Endothelial cell of umbilical vein (primary cell): ENCODE measurements at regions not wholly inside any gene's neighbourhood (a gene's known extent, or its start where the extent isn't known, plus 50 kb on each side); places are given as distances from the start of the nearest gene placed in this dataset.

Source experiments
- BruUV-seq: library from RNA; stranded (reverse); fragments of 400-500 nt; replicated peaks from 2 replicates; lab custom pipeline; 2021; lab: Mats Ljungman, UMichigan
- CTCF ChIA-PET: fragments of 300-600, 350-600 bp; sonication (Branson Sonifier 250); formaldehyde crosslinking; loops from one replicate; lab custom pipeline; 2021; ENCODE audit warnings: antibody characterized with exemption, inconsistent platforms; lab: Charles Lee
- POLR2A ChIA-PET: fragments of 300-600, 350-600 bp; sonication (Branson Sonifier 250); formaldehyde crosslinking; loops from one replicate; lab custom pipeline; 2021; ENCODE audit warnings: antibody characterized with exemption, inconsistent platforms; lab: Charles Lee
- DNase-seq: peaks from one replicate; pipeline ENCODE4 v3.0.0-alpha.2; 2011; ENCODE audit warnings: low read depth, low spot score
- FAIRE-seq: peaks from 2 replicates; lab custom pipeline; 2011; peaks lifted over from hg19 to GRCh38; lab: Jason Lieb, UNC
- H2AFZ ChIP-seq: 2 replicates; pipeline ENCODE4 v1.6.0; 2012; ENCODE audit warnings: low read depth, low read length, control low read depth, inconsistent platforms
- H3K27ac ChIP-seq: 2 replicates; pipeline ENCODE4 v1.5.1; 2011; ENCODE audit warnings: low read depth, mild to moderate bottlenecking, control low read depth, low read length, moderate library complexity; ENCODE audit not compliant: insufficient read depth
- H3K27me3 ChIP-seq, 2 experiments: 2 replicates each; pipeline versions ENCODE4 v1.6.0 to v1.6.1; 2011; ENCODE audit warnings: low read length in 2 of 2, mixed read lengths in 1 of 2; ENCODE audit not compliant: control insufficient read depth in 2 of 2, insufficient read depth in 2 of 2
- H3K36me3 ChIP-seq, 2 experiments: 2 replicates in 1 of 2; 3 replicates in 1 of 2; pipeline ENCODE4 v1.5.1; 2011; ENCODE audit warnings: low read length in 2 of 2, mild to moderate bottlenecking in 1 of 2, moderate library complexity in 1 of 2; ENCODE audit not compliant: control insufficient read depth in 2 of 2, insufficient read depth in 2 of 2; ENCODE audit errors: extremely low read depth in 1 of 2
- H3K4me1 ChIP-seq: 3 replicates; pipeline ENCODE4 v1.5.1; 2011; ENCODE audit warnings: mild to moderate bottlenecking, low read length; ENCODE audit not compliant: control insufficient read depth, insufficient read depth; ENCODE audit errors: extremely low read depth
- H3K4me2 ChIP-seq: 2 replicates; pipeline ENCODE4 v1.6.1; 2011; ENCODE audit warnings: low read length, control low read depth, mixed read lengths; ENCODE audit not compliant: insufficient read depth
- H3K4me3 ChIP-seq, 3 experiments: fragments of 200-600 bp in 1 of 3; sonication (generic), shearing (Covaris generic) in 1 of 3; replicated peaks in 1 of 3; 2 replicates each; pipeline ENCODE4 v1.5.1; 2011 to 2016; ENCODE audit warnings: control low read depth in 3 of 3, low read length in 3 of 3, mild to moderate bottlenecking in 2 of 3, inconsistent platforms in 1 of 3, low read depth in 1 of 3, moderate library complexity in 1 of 3; ENCODE audit not compliant: insufficient read depth in 1 of 3
- H3K79me2 ChIP-seq: 2 replicates; pipeline ENCODE4 v1.6.0; 2012; ENCODE audit warnings: low read length, inconsistent platforms; ENCODE audit not compliant: control insufficient read depth, insufficient read depth
- H3K9ac ChIP-seq: replicated peaks from 2 replicates; pipeline ENCODE3; 2011; ENCODE audit warnings: low read length, control low read depth; ENCODE audit not compliant: insufficient read depth; ENCODE audit errors: extremely low read depth
- H3K9me1 ChIP-seq: replicated peaks from 3 replicates; pipeline ENCODE4 v1.6.0; 2011; ENCODE audit warnings: mild to moderate bottlenecking, low read length; ENCODE audit not compliant: control insufficient read depth, insufficient read depth; ENCODE audit errors: extremely low read depth
- H3K9me3 ChIP-seq: replicated peaks from 2 replicates; pipeline ENCODE4 v1.5.1; 2012; ENCODE audit warnings: low read length, inconsistent platforms; ENCODE audit not compliant: control insufficient read depth, insufficient read depth
- H4K20me1 ChIP-seq: replicated peaks from 2 replicates; pipeline ENCODE3; 2011; ENCODE audit warnings: mild to moderate bottlenecking, low read length; ENCODE audit not compliant: control insufficient read depth, insufficient read depth; ENCODE audit errors: extremely low read depth
- CTCF ChIP-seq, 2 donors: IDR thresholded peaks; 1 replicate in 1 of 2; 2 replicates in 1 of 2; pipeline ENCODE4 v1.5.1; 2011; ENCODE audit warnings: low read length in 2 of 2, mild to moderate bottlenecking in 2 of 2, moderate library complexity in 2 of 2, control low read depth in 1 of 2, inconsistent platforms in 1 of 2, low read depth in 1 of 2; ENCODE audit not compliant: insufficient read depth in 1 of 2; ENCODE audit errors: extremely low read depth in 1 of 2
- EZH2 ChIP-seq: IDR thresholded peaks from 2 replicates; pipeline ENCODE4 v1.6.1; 2012; ENCODE audit warnings: borderline replicate concordance, low read depth, mild to moderate bottlenecking, moderate library complexity, low read length, inconsistent platforms; ENCODE audit not compliant: severe bottlenecking
- FOS ChIP-seq: IDR thresholded peaks from 2 replicates; pipeline ENCODE4 v1.6.1; 2011; ENCODE audit warnings: mild to moderate bottlenecking, low read length, moderate library complexity, borderline replicate concordance; ENCODE audit not compliant: insufficient read depth
- GATA2 ChIP-seq: IDR thresholded peaks from 2 replicates; pipeline ENCODE4 v1.7.0; 2011; ENCODE audit warnings: low read depth, mild to moderate bottlenecking, moderate library complexity, mixed read lengths, low read length; ENCODE audit not compliant: insufficient read length, insufficient read depth
- JUN ChIP-seq: IDR thresholded peaks from 2 replicates; pipeline ENCODE4 v1.6.1; 2011; ENCODE audit warnings: borderline replicate concordance, low read depth; ENCODE audit not compliant: insufficient read length, insufficient read depth
- MAX ChIP-seq: IDR thresholded peaks from 2 replicates; pipeline ENCODE4 v1.6.1; 2011; ENCODE audit not compliant: insufficient read depth, insufficient read length
- MYC ChIP-seq: IDR thresholded peaks from one replicate; pipeline ENCODE4 v1.6.1; 2011; ENCODE audit warnings: mild to moderate bottlenecking, low read depth, low read length
- POLR2A ChIP-seq: IDR thresholded peaks from 2 replicates; pipeline ENCODE4 v1.6.1; 2012; ENCODE audit warnings: low read depth, mild to moderate bottlenecking, control low read depth, low read length
- POLR2AphosphoS5 ChIP-seq: IDR thresholded peaks from 2 replicates; pipeline ENCODE4 v1.6.1; 2012; ENCODE audit warnings: low read depth, mild to moderate bottlenecking, control low read depth, low read length, moderate library complexity; ENCODE audit not compliant: insufficient read depth
- dilution Hi-C: fragments of 300-500 bp; cut with MboI; formaldehyde crosslinking; loops from one replicate; pipeline ENCODE4 v1.15.0; 2019; ENCODE audit warnings: low sequenced_read_pairs; ENCODE audit not compliant: extremely low pct_ligation_motif_present
- intact Hi-C: fragments of 100-400 bp; cut with micrococcal nuclease; formaldehyde crosslinking; loops from one replicate; pipeline ENCODE4 v1.10.0; 2022

- POLR2A ChIA-PET: no interaction called here
- H3K4me2 ChIP-seq: no peak overlapping the region
- no TSS peak for BruUV-seq
These were observed 227.8 kb upstream of the RBMS1 start for GRCh38 chr2:160721089-160722040.

More at GRCh38 chr2:160721089-160722040, 227.8 kb upstream of the RBMS1 start:
- no peak for TF ChIP-seq CTCF (IDR thresholded peaks at IDR 0.05; ENCODE audit: extremely low read depth in 1 of 2, insufficient read depth in 1 of 2, low read depth in 1 of 2, low read length in 2 of 2)
- TF ChIP-seq POLR2A: no peak
- no peak for TF ChIP-seq POLR2AphosphoS5
- no peak for TF ChIP-seq GATA2
- no peak for TF ChIP-seq FOS
- no peak for TF ChIP-seq EZH2
- TF ChIP-seq MYC: no peak
- no peak for TF ChIP-seq MAX
- no peak for TF ChIP-seq JUN
- Histone ChIP-seq H2AFZ (no peak overlapping the region), H3K27me3 (no peaks in the 10 kb centered on the region), H3K9ac (no peak overlapping the region), H3K4me1 (no peaks in the 10 kb centered on the region), H3K4me3 (no peak overlapping the region), H4K20me1 (no peaks in the 10 kb centered on the region), H3K9me1 (no peaks in the 10 kb centered on the region), H3K36me3 (no peaks in the 10 kb centered on the region), H3K79me2 (no peaks in the 10 kb centered on the region), H3K27ac (no peak overlapping the region), H3K9me3 (no peaks in the 10 kb centered on the region)
- FAIRE-seq (no peak), DNase-seq (no peak)
- dilution Hi-C loops: no loop called here
- intact Hi-C loops: no loop called here
- CTCF ChIA-PET: interaction anchor here (1.2 kb wide), 1 partner anchor 198 kb away, joined by 3 read pairs; no protein-coding TSS in a partner anchor
